VCaP (cell line): ENCODE measurements at regions not wholly inside any gene's neighbourhood (a gene's known extent, or its start where the extent isn't known, plus 50 kb on each side); places are given as distances from the start of the nearest gene placed in this dataset.
"Not testable (repeated sequence)": the region's sequence is repeated elsewhere in the genome, so short reads cannot be mapped to it uniquely, and the experiment has no call there.

Experiments
- H3K27ac ChIP-seq: fragments of 450-650 bp; 2 replicates; pipeline ENCODE4 v1.5.1; 2017
- TF ChIP-seq, protein P1 (sequence below): fragments of 450-650 bp; conservative IDR thresholded peaks from 2 replicates; pipeline ENCODE4 v1.5.1; 2017; ENCODE audit warnings: mild to moderate bottlenecking, moderate library complexity

DNA sequence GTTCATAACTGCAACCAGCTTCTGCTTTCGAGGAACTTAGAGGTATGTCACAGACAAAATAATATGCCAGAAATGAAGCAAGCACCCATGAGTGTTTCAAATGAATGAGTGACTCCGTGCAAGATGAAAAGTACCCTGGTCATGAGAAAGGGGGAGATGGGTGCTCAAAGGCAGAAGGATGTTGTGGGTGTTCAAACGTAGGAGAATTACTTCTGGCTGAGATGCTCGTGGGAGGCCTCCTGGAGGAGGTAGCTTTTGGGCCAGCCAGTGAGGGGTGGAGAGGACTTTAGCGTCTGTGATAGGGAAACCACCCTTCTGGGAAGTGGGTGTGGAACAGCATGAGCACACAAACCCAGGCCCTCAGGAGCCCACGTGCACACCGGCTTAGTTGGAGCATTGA, 113.8 kb downstream of the SYF2 start:
- H3K27ac ChIP-seq, result no peak overlapping the region
- TF ChIP-seq, protein P1, sequence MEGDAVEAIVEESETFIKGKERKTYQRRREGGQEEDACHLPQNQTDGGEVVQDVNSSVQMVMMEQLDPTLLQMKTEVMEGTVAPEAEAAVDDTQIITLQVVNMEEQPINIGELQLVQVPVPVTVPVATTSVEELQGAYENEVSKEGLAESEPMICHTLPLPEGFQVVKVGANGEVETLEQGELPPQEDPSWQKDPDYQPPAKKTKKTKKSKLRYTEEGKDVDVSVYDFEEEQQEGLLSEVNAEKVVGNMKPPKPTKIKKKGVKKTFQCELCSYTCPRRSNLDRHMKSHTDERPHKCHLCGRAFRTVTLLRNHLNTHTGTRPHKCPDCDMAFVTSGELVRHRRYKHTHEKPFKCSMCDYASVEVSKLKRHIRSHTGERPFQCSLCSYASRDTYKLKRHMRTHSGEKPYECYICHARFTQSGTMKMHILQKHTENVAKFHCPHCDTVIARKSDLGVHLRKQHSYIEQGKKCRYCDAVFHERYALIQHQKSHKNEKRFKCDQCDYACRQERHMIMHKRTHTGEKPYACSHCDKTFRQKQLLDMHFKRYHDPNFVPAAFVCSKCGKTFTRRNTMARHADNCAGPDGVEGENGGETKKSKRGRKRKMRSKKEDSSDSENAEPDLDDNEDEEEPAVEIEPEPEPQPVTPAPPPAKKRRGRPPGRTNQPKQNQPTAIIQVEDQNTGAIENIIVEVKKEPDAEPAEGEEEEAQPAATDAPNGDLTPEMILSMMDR, result no peak

DNA sequence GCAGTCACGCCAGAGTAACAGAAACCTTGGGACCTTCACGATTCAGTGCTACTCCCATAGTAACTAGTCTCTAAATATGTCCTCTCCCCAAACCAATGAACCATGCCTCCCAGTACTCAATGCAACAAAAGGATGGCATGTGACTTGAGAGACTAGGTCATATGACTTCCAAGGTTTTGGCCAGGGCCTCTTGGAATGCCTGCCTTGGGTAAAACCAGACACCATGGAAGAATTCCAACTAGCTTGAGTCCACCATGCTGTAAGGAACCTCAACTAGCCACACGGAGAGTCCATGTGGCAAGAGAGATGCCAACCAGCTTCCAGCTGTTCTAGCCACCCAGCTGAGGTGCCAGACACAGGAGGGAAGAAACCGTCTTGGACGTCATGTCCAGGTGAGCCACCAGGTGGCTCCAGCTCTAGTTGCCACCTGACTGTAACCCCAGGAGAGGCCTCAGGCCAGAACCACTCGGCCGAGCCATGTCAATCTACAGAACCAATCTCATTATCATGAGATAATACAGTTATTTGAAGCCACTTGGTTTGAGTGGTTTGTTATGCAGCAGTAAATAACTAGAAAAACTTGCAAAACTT, 115.0 kb downstream of the SYF2 start:
- no peak overlapping the region for H3K27ac ChIP-seq
- TF ChIP-seq, protein P1, result no peak; the same call in 1 of the 2 replicates

DNA sequence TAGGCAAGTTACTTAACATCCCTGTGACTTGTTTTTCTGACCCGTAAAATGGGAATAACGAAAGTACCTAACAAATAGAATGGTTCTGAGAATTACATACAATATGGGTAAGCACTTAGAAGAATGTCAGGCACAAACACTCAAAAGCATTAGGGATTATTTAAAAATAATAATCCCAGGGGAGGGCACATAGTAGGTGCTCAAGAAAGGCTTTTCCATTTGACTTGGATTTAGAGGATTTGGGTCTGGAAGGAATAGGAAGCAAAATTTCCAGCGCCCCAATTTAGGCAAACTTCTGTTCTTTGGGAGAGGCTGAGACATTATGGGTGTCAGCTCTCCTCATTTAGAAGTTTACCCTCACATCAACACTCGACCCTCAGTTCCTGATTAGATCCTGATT, 115.5 kb downstream of the SYF2 start:
- H3K27ac ChIP-seq, result no peak overlapping the region
- TF ChIP-seq, protein P1, result no peak

DNA sequence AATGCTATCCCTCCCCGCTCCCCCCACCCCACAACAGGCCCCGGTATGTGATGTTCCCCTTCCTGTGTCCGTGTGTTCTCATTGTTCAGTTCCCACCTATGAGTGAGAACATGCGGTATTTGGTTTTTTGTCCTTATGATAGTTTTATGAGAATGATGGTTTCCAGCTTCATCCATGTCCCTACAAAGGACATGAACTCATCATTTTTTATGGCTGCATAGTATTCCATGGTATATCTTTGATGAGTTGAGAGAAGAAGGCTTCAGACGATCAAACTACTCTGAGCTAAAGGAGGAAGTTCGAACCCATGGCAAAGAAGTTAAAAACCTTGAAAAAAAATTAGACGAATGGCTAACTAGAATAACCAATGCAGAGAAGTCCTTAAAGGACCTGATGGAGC, 116.2 kb downstream of the SYF2 start:
- not testable (repeated sequence) for H3K27ac ChIP-seq

- H3K27ac ChIP-seq, result no peak overlapping the region
- TF ChIP-seq, protein P1, result no peak
Observed at GRCh38 chr1:25113731-25114130, 118.6 kb downstream of the SYF2 start.

DNA sequence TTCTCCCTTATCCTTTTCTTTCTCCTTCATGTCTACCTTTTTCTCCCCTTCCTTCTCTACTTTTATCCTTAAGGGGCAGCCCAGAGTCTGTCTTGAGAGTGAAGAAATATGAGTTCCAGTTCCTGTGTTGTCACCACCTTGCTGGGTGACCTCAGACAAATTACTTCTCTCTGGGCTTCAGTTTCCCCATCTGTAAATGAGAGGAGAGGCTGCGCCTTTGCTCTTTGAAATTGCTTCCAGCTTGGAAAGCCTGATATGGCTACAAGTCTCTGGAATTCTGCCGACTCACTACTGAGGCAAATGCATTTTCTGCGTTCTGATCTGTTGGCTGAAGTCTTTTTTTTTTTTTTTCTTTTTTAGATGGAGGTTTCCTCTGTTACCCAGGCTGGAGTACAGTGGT, 119.2 kb downstream of the SYF2 start:
- H3K27ac ChIP-seq, result no peak overlapping the region

DNA sequence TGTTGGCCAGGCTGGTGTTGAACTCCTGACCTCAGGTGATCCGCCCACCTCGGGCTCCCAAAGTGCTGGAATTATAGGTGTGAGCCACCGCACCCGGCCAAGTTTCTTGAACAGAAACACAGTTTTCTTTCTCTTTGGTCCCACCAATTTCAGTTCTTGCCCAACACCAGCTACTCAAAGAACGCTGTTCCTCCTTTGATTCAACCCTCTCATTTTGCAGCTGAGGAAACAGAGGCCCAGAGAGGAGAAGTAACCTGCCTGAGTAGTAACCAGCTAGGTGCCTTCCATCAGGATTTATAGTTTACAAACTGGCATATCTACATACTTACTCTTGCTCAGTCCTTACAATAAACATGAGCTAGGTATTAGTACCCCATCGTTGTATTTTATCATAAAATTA, 119.9 kb downstream of the SYF2 start:
- TF ChIP-seq, protein P1, result no peak
- no peak overlapping the region for H3K27ac ChIP-seq

More for the DNA sequence above, 119.2 kb downstream of the SYF2 start:
- TF ChIP-seq, protein P1, result no peak

- H3K27ac ChIP-seq, result no peak overlapping the region
- TF ChIP-seq, protein P1, result no peak
Observed at GRCh38 chr1:25111706-25112105, 120.6 kb downstream of the SYF2 start.
